ENCODE measurements at regions not wholly inside any gene's neighbourhood (a gene's known extent, or its start where the extent isn't known, plus 50 kb on each side); places are given as distances from the start of the nearest gene placed in this dataset.
A peak's percentile ranks its signal among the peaks of the same experiment; 100 is the strongest.

GRCh38 chr9:95756101-95756500 lies 119.4 kb upstream of the ERCC6L2 start:
- no peak for DNase-seq (ENCODE audit: low spot score)

- DNase-seq (ENCODE audit: low spot score): no peak
These were observed 120.1 kb upstream of the ERCC6L2 start for GRCh38 chr9:95755421-95755730.

- no peak for DNase-seq (ENCODE audit: low spot score)
These were observed 120.7 kb upstream of the ERCC6L2 start for GRCh38 chr9:95754533-95755420.

GRCh38 chr9:95753762-95754465 lies 121.6 kb upstream of the ERCC6L2 start:
- no peak for DNase-seq (ENCODE audit: low spot score)

- no peak for DNase-seq (ENCODE audit: low spot score)
These were observed 123.3 kb upstream of the ERCC6L2 start for GRCh38 chr9:95752129-95752731.

- no peak for DNase-seq (ENCODE audit: low spot score)
These were observed 124.0 kb upstream of the ERCC6L2 start for GRCh38 chr9:95751520-95751790.

- no peak for DNase-seq (ENCODE audit: low spot score)
These were observed 124.6 kb upstream of the ERCC6L2 start for GRCh38 chr9:95750725-95751519.

GRCh38 chr9:95749493-95749892 lies 126.0 kb upstream of the ERCC6L2 start:
- no peak for DNase-seq (ENCODE audit: low spot score)

GRCh38 chr9:95746408-95747180 lies 128.9 kb upstream of the ERCC6L2 start:
- no peak for DNase-seq (ENCODE audit: low spot score)

- no peak for DNase-seq (ENCODE audit: low spot score)
These were observed 132.7 kb upstream of the ERCC6L2 start for GRCh38 chr9:95742821-95743220.

- no peak for DNase-seq (ENCODE audit: low spot score)
These were observed 133.9 kb upstream of the ERCC6L2 start for GRCh38 chr9:95741631-95742030.

- no peak for DNase-seq (ENCODE audit: low spot score)
These were observed 135.1 kb upstream of the ERCC6L2 start for GRCh38 chr9:95740217-95741004.

GRCh38 chr9:95738438-95738837 lies 137.1 kb upstream of the ERCC6L2 start:
- no peak for DNase-seq (ENCODE audit: low spot score)

- no peak for DNase-seq (ENCODE audit: low spot score)
These were observed 138.5 kb upstream of the ERCC6L2 start for GRCh38 chr9:95736891-95737522.

GRCh38 chr9:95736370-95736769 lies 139.1 kb upstream of the ERCC6L2 start:
- no peak for DNase-seq (ENCODE audit: low spot score)

GRCh38 chr9:95735701-95736100 lies 139.8 kb upstream of the ERCC6L2 start:
- DNase-seq (ENCODE audit: low spot score): peak; percentile 60

- no peak for DNase-seq (ENCODE audit: low spot score)
These were observed 141.5 kb upstream of the ERCC6L2 start for GRCh38 chr9:95733741-95734666.

- DNase-seq (ENCODE audit: low spot score): no peak
These were observed 142.4 kb upstream of the ERCC6L2 start for GRCh38 chr9:95732802-95733688.

Measured in kidney tubule cell (primary cell).